Prostate gland (tissue), 2 donors: ENCODE measurements at regions not wholly inside any gene's neighbourhood (a gene's known extent, or its start where the extent isn't known, plus 50 kb on each side); places are given as distances from the start of the nearest gene placed in this dataset.

Source experiments
- DNase-seq: peaks from one replicate; pipeline ENCODE4 v3.0.0-alpha.2; 2019; ENCODE audit warnings: low spot score
- H3K27ac ChIP-seq, 2 donors: fragments of 200-600 bp; sonication (generic); 2 replicates each; pipeline ENCODE4 v1.5.1; 2017 to 2019
- H3K27me3 ChIP-seq: fragments of 200-600 bp; sonication (generic); replicated peaks from 2 replicates; pipeline ENCODE4 v1.5.1; 2019; ENCODE audit not compliant: insufficient read depth
- H3K36me3 ChIP-seq, 2 donors: fragments of 200-600 bp; sonication (generic); 1 replicate in 1 of 2; 2 replicates in 1 of 2; pipeline versions ENCODE4 v1.5.1 to v1.8.1; 2017 to 2019
- H3K4me1 ChIP-seq: fragments of 200-600 bp; sonication (generic); replicated peaks from 2 replicates; pipeline ENCODE4 v1.5.1; 2019
- H3K4me3 ChIP-seq, 2 donors: fragments of 200-600 bp; sonication (generic); 2 replicates each; pipeline ENCODE4 v1.5.1; 2017 to 2019
- H3K9me3 ChIP-seq: fragments of 200-600 bp; sonication (generic); 2 replicates; pipeline ENCODE4 v1.5.1; 2017
- POLR2A ChIP-seq: fragments of 450-650 bp; IDR thresholded peaks from one replicate; pipeline ENCODE4 v1.6.1; 2016; ENCODE audit warnings: antibody characterized with exemption, mild to moderate bottlenecking
- POLR2AphosphoS5 ChIP-seq: sonication (generic); formaldehyde crosslinking; IDR thresholded peaks from one replicate; pipeline ENCODE4 v1.6.1; 2017; ENCODE audit warnings: antibody characterized with exemption
- WGBS: methylation state at CpG from one replicate; pipeline ENCODE4 v1.1.5; 2018; 5-methylcytosine and 5-hydroxymethylcytosine counted together
- intact Hi-C: fragments of 100-400 bp; cut with DNase I; formaldehyde crosslinking; loops from one replicate; pipeline ENCODE4 v1.14.2; 2022
- TF ChIP-seq, protein P1 (sequence below), 4 experiments: fragments of 200-600 bp in 2 of 4; fragments of 450-650 bp in 2 of 4; sonication (generic) in 2 of 4; IDR thresholded peaks; 1 replicate in 3 of 4; 2 replicates in 1 of 4; pipeline ENCODE4 v1.5.1; 2016 to 2019; ENCODE audit warnings: antibody characterized with exemption in 4 of 4, mild to moderate bottlenecking in 2 of 4, moderate library complexity in 2 of 4

- no peak for DNase-seq
- Histone ChIP-seq H3K4me1 (no peaks in the 10 kb centered on the region), H3K27me3 (no peaks in the 10 kb centered on the region), H3K4me3 (no peak overlapping the region), H3K36me3 (no peaks in the 10 kb centered on the region), H3K27ac (no peak overlapping the region), H3K9me3 (no peaks in the 10 kb centered on the region)
- intact Hi-C loops, result no loop called here
- 82% methylated on average over 3 of the region's 3 CpGs for WGBS
- TF ChIP-seq, protein P1, sequence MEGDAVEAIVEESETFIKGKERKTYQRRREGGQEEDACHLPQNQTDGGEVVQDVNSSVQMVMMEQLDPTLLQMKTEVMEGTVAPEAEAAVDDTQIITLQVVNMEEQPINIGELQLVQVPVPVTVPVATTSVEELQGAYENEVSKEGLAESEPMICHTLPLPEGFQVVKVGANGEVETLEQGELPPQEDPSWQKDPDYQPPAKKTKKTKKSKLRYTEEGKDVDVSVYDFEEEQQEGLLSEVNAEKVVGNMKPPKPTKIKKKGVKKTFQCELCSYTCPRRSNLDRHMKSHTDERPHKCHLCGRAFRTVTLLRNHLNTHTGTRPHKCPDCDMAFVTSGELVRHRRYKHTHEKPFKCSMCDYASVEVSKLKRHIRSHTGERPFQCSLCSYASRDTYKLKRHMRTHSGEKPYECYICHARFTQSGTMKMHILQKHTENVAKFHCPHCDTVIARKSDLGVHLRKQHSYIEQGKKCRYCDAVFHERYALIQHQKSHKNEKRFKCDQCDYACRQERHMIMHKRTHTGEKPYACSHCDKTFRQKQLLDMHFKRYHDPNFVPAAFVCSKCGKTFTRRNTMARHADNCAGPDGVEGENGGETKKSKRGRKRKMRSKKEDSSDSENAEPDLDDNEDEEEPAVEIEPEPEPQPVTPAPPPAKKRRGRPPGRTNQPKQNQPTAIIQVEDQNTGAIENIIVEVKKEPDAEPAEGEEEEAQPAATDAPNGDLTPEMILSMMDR (IDR thresholded peaks at IDR 0.05), result no peak
- no peak for TF ChIP-seq POLR2AphosphoS5
- no peak for TF ChIP-seq POLR2A
Measured at GRCh38 chr2:19256121-19256601, 102.3 kb downstream of the OSR1 start.

- TF ChIP-seq POLR2A (no peak), POLR2AphosphoS5 (no peak)
- TF ChIP-seq, protein P1 (IDR thresholded peaks at IDR 0.05), result no peak
- no peak overlapping the region for H3K4me3 ChIP-seq
- H3K36me3 ChIP-seq, result no peaks in the 10 kb centered on the region
- no peaks in the 10 kb centered on the region for H3K4me1 ChIP-seq
- intact Hi-C loops, result no loop called here
- no peak for DNase-seq
- H3K27me3 ChIP-seq, result no peaks in the 10 kb centered on the region
- H3K9me3 ChIP-seq, result no peaks in the 10 kb centered on the region
- no peak overlapping the region for H3K27ac ChIP-seq
Measured at GRCh38 chr2:19255481-19255880, 102.9 kb downstream of the OSR1 start.

GRCh38 chr2:19251554-19251953 lies 106.9 kb downstream of the OSR1 start:
- no peaks in the 10 kb centered on the region for H3K27me3 ChIP-seq
- no peaks in the 10 kb centered on the region for H3K4me1 ChIP-seq
- H3K9me3 ChIP-seq, result no peaks in the 10 kb centered on the region
- DNase-seq, result no peak
- H3K27ac ChIP-seq, result no peak overlapping the region
- intact Hi-C loops, result no loop called here
- 89% methylated on average over 4 of the region's 4 CpGs for WGBS
- H3K4me3 ChIP-seq, result no peak overlapping the region
- no peaks in the 10 kb centered on the region for H3K36me3 ChIP-seq
- TF ChIP-seq POLR2A, result no peak
- TF ChIP-seq, protein P1 (IDR thresholded peaks at IDR 0.05), result no peak

- H3K9me3 ChIP-seq, result no peaks in the 10 kb centered on the region
- TF ChIP-seq, protein P1 (IDR thresholded peaks at IDR 0.05), result no peak
- TF ChIP-seq POLR2AphosphoS5 (no peak), POLR2A (no peak)
- H3K4me1 ChIP-seq, result no peaks in the 10 kb centered on the region
- no peak for DNase-seq
- no peak overlapping the region for H3K27ac ChIP-seq
- WGBS, result 75% methylated on average over 2 of the region's 2 CpGs
- no peaks in the 10 kb centered on the region for H3K36me3 ChIP-seq
- intact Hi-C loops, result no loop called here
- H3K27me3 ChIP-seq, result no peaks in the 10 kb centered on the region
- H3K4me3 ChIP-seq, result no peak overlapping the region
Measured at GRCh38 chr2:19250906-19251305, 107.5 kb downstream of the OSR1 start.

- 53% methylated on average over 4 of the region's 4 CpGs for WGBS
- DNase-seq, result no peak
- Histone ChIP-seq H3K9me3 (no peaks in the 10 kb centered on the region), H3K27ac (no peak overlapping the region), H3K36me3 (no peaks in the 10 kb centered on the region), H3K27me3 (no peaks in the 10 kb centered on the region), H3K4me3 (no peak overlapping the region), H3K4me1 (no peaks in the 10 kb centered on the region)
- intact Hi-C loops, result no loop called here
- TF ChIP-seq, protein P1 (IDR thresholded peaks at IDR 0.05), result no peak
- TF ChIP-seq POLR2AphosphoS5 (no peak), POLR2A (no peak)
Measured at GRCh38 chr2:19247186-19247585, 111.2 kb downstream of the OSR1 start.
